ENCODE measurements at regions not wholly inside any gene's neighbourhood (a gene's known extent, or its start where the extent isn't known, plus 50 kb on each side); places are given as distances from the start of the nearest gene placed in this dataset.
"Not testable (repeated sequence)": the region's sequence is repeated elsewhere in the genome, so short reads cannot be mapped to it uniquely, and the experiment has no call there.

GRCh38 chr5:96302174-96302738 lies 130.8 kb downstream of the PCSK1 start:
- H3K9me3 ChIP-seq (ENCODE audit: insufficient read depth, low read length): 0 out of 2 replicates have a peak, but pooled peaks cover 3% of the 10 kb centered on the region
- H3K4me3 ChIP-seq (ENCODE audit: insufficient read length, low read depth): no peak overlapping the region
- H3K9ac ChIP-seq (ENCODE audit: insufficient read length, low read depth): no peak overlapping the region
- no peaks in the 10 kb centered on the region for H3K4me1 ChIP-seq (ENCODE audit: insufficient read depth, insufficient read length)
- DNase-seq (ENCODE audit: low read depth, low spot score): peak; percentile 16
- no peaks in the 10 kb centered on the region for H3K27me3 ChIP-seq (ENCODE audit: insufficient read depth, insufficient read length)
- no peaks in the 10 kb centered on the region for H3K36me3 ChIP-seq (ENCODE audit: insufficient read depth, insufficient read length, low read length)
- TF ChIP-seq SUZ12 (IDR thresholded peaks at IDR 0.05; ENCODE audit: extremely low read depth, insufficient read depth, insufficient read length): no peak
- TF ChIP-seq YY1 (IDR thresholded peaks at IDR 0.05; ENCODE audit: insufficient read depth, insufficient read length): no peak

- Histone ChIP-seq H3K4me1 (ENCODE audit: insufficient read depth, insufficient read length) (no peaks in the 10 kb centered on the region), H3K4me3 (ENCODE audit: insufficient read length, low read depth) (no peak overlapping the region), H3K27me3 (ENCODE audit: insufficient read depth, insufficient read length) (no peaks in the 10 kb centered on the region), H3K36me3 (ENCODE audit: insufficient read depth, insufficient read length, low read length) (no peaks in the 10 kb centered on the region), H3K9me3 (ENCODE audit: insufficient read depth, low read length) (0 out of 2 replicates have a peak, but pooled peaks cover 3% of the 10 kb centered on the region), H3K9ac (ENCODE audit: insufficient read length, low read depth) (no peak overlapping the region)
- DNase-seq (ENCODE audit: low read depth, low spot score): no peak
- TF ChIP-seq ZNF274 (IDR thresholded peaks at IDR 0.05; ENCODE audit: low read depth, low read length) (no peak), SUZ12 (IDR thresholded peaks at IDR 0.05; ENCODE audit: extremely low read depth, insufficient read depth, insufficient read length) (no peak), YY1 (IDR thresholded peaks at IDR 0.05; ENCODE audit: insufficient read depth, insufficient read length) (no peak)
Measured at GRCh38 chr5:96300976-96301375, 132.1 kb downstream of the PCSK1 start.

- no peak overlapping the region for H3K9ac ChIP-seq (ENCODE audit: insufficient read length, low read depth)
- no peaks in the 10 kb centered on the region for H3K4me1 ChIP-seq (ENCODE audit: insufficient read depth, insufficient read length)
- H3K4me3 ChIP-seq (ENCODE audit: insufficient read length, low read depth): no peak overlapping the region
- H3K36me3 ChIP-seq (ENCODE audit: insufficient read depth, insufficient read length, low read length): no peaks in the 10 kb centered on the region
- H3K9me3 ChIP-seq (ENCODE audit: insufficient read depth, low read length): 0 out of 2 replicates have a peak, but pooled peaks cover 3% of the 10 kb centered on the region
- no peak for DNase-seq (ENCODE audit: low read depth, low spot score)
- H3K27me3 ChIP-seq (ENCODE audit: insufficient read depth, insufficient read length): no peaks in the 10 kb centered on the region
- TF ChIP-seq YY1 (IDR thresholded peaks at IDR 0.05; ENCODE audit: insufficient read depth, insufficient read length): no peak
Measured at GRCh38 chr5:96297867-96298266, 135.2 kb downstream of the PCSK1 start.

GRCh38 chr5:96297290-96297689 lies 135.8 kb downstream of the PCSK1 start:
- no peak for DNase-seq (ENCODE audit: low read depth, low spot score)
- H3K9ac ChIP-seq (ENCODE audit: insufficient read length, low read depth): no peak overlapping the region
- no peaks in the 10 kb centered on the region for H3K27me3 ChIP-seq (ENCODE audit: insufficient read depth, insufficient read length)
- H3K4me1 ChIP-seq (ENCODE audit: insufficient read depth, insufficient read length): no peaks in the 10 kb centered on the region
- H3K4me3 ChIP-seq (ENCODE audit: insufficient read length, low read depth): no peak overlapping the region
- TF ChIP-seq SUZ12 (IDR thresholded peaks at IDR 0.05; ENCODE audit: extremely low read depth, insufficient read depth, insufficient read length): no peak
- no peak for TF ChIP-seq YY1 (IDR thresholded peaks at IDR 0.05; ENCODE audit: insufficient read depth, insufficient read length)
- TF ChIP-seq ZNF274 (IDR thresholded peaks at IDR 0.05; ENCODE audit: low read depth, low read length): no peak
- H3K9me3 ChIP-seq (ENCODE audit: insufficient read depth, low read length): 0 out of 2 replicates have a peak, but pooled peaks cover 3% of the 10 kb centered on the region
- no peaks in the 10 kb centered on the region for H3K36me3 ChIP-seq (ENCODE audit: insufficient read depth, insufficient read length, low read length)

- TF ChIP-seq ZNF274 (IDR thresholded peaks at IDR 0.05; ENCODE audit: low read depth, low read length) (no peak), YY1 (IDR thresholded peaks at IDR 0.05; ENCODE audit: insufficient read depth, insufficient read length) (no peak), SUZ12 (IDR thresholded peaks at IDR 0.05; ENCODE audit: extremely low read depth, insufficient read depth, insufficient read length) (no peak)
- H3K4me1 ChIP-seq (ENCODE audit: insufficient read depth, insufficient read length): no peaks in the 10 kb centered on the region
- H3K4me3 ChIP-seq (ENCODE audit: insufficient read length, low read depth): no peak overlapping the region
- H3K27me3 ChIP-seq (ENCODE audit: insufficient read depth, insufficient read length): no peaks in the 10 kb centered on the region
- no peaks in the 10 kb centered on the region for H3K36me3 ChIP-seq (ENCODE audit: insufficient read depth, insufficient read length, low read length)
- DNase-seq (ENCODE audit: low read depth, low spot score): no peak
- H3K9ac ChIP-seq (ENCODE audit: insufficient read length, low read depth): no peak overlapping the region
- no peaks in the 10 kb centered on the region for H3K9me3 ChIP-seq (ENCODE audit: insufficient read depth, low read length)
Measured at GRCh38 chr5:96294884-96295202, 138.2 kb downstream of the PCSK1 start.

GRCh38 chr5:96293966-96294883 lies 138.8 kb downstream of the PCSK1 start:
- H3K4me1 ChIP-seq (ENCODE audit: insufficient read depth, insufficient read length): no peaks in the 10 kb centered on the region
- H3K36me3 ChIP-seq (ENCODE audit: insufficient read depth, insufficient read length, low read length): no peaks in the 10 kb centered on the region
- DNase-seq (ENCODE audit: low read depth, low spot score): no peak
- H3K4me3 ChIP-seq (ENCODE audit: insufficient read length, low read depth): no peak overlapping the region
- no peak overlapping the region for H3K9ac ChIP-seq (ENCODE audit: insufficient read length, low read depth)
- no peaks in the 10 kb centered on the region for H3K27me3 ChIP-seq (ENCODE audit: insufficient read depth, insufficient read length)
- H3K9me3 ChIP-seq (ENCODE audit: insufficient read depth, low read length): no peaks in the 10 kb centered on the region
- TF ChIP-seq YY1 (IDR thresholded peaks at IDR 0.05; ENCODE audit: insufficient read depth, insufficient read length) (no peak), SUZ12 (IDR thresholded peaks at IDR 0.05; ENCODE audit: extremely low read depth, insufficient read depth, insufficient read length) (no peak), ZNF274 (IDR thresholded peaks at IDR 0.05; ENCODE audit: low read depth, low read length) (no peak)

- TF ChIP-seq SUZ12 (IDR thresholded peaks at IDR 0.05; ENCODE audit: extremely low read depth, insufficient read depth, insufficient read length) (no peak), ZNF274 (IDR thresholded peaks at IDR 0.05; ENCODE audit: low read depth, low read length) (no peak), YY1 (IDR thresholded peaks at IDR 0.05; ENCODE audit: insufficient read depth, insufficient read length) (no peak)
- Histone ChIP-seq H3K4me3 (ENCODE audit: insufficient read length, low read depth) (no peak overlapping the region), H3K27me3 (ENCODE audit: insufficient read depth, insufficient read length) (no peaks in the 10 kb centered on the region), H3K4me1 (ENCODE audit: insufficient read depth, insufficient read length) (no peaks in the 10 kb centered on the region), H3K36me3 (ENCODE audit: insufficient read depth, insufficient read length, low read length) (no peaks in the 10 kb centered on the region), H3K9me3 (ENCODE audit: insufficient read depth, low read length) (no peaks in the 10 kb centered on the region), H3K9ac (ENCODE audit: insufficient read length, low read depth) (no peak overlapping the region)
- no peak for DNase-seq (ENCODE audit: low read depth, low spot score)
Measured at GRCh38 chr5:96292582-96293247, 140.3 kb downstream of the PCSK1 start.

GRCh38 chr5:96289287-96289686 lies 143.8 kb downstream of the PCSK1 start:
- not testable (repeated sequence) for H3K4me3 ChIP-seq (ENCODE audit: insufficient read length, low read depth); H3K9ac ChIP-seq (ENCODE audit: insufficient read length, low read depth); H3K4me1 ChIP-seq (ENCODE audit: insufficient read depth, insufficient read length); DNase-seq (ENCODE audit: low read depth, low spot score); H3K27me3 ChIP-seq (ENCODE audit: insufficient read depth, insufficient read length); H3K36me3 ChIP-seq (ENCODE audit: insufficient read depth, insufficient read length, low read length); H3K9me3 ChIP-seq (ENCODE audit: insufficient read depth, low read length)
